GM12878 (cell line): ENCODE measurements at regions not wholly inside any gene's neighbourhood (a gene's known extent, or its start where the extent isn't known, plus 50 kb on each side); places are given as distances from the start of the nearest gene placed in this dataset.

Source experiments
- ATAC-seq: fragments of 200-7000 bp; cut with Tn5 transposase; 3 replicates; pipeline ENCODE4 v1.9.1; 2020; ENCODE audit warnings: mild to moderate bottlenecking, moderate library complexity
- BruUV-seq: library from RNA; stranded (reverse); fragments of 400-500 nt; replicated peaks from 2 replicates; lab custom pipeline; 2021; lab: Mats Ljungman, UMichigan
- CTCF ChIA-PET: fragments of 300-600 bp; sonication (Branson Sonifier 250); formaldehyde crosslinking; extraction: SDS; loops from one replicate; lab custom pipeline; 2021; ENCODE audit warnings: inconsistent platforms; lab: Yijun Ruan, JAX
- POLR2A ChIA-PET: fragments of 350-600 bp; formaldehyde crosslinking; extraction: SDS; loops from one replicate; lab custom pipeline; 2021; ENCODE audit warnings: inconsistent platforms; lab: Charles Lee
- RAD21 ChIA-PET: fragments of 300-600 bp; sonication (Branson Sonifier 250); formaldehyde crosslinking; loops from one replicate; lab custom pipeline; 2023; ENCODE audit warnings: antibody characterized with exemption; ENCODE audit not compliant: unreplicated experiment; lab: Charles Lee
- SMC1A ChIA-PET: fragments of 300-600 bp; sonication (Branson Sonifier 250); formaldehyde crosslinking; loops from one replicate; lab custom pipeline; 2023; ENCODE audit not compliant: unreplicated experiment, uncharacterized antibody; lab: Charles Lee
- DNase-seq: peaks from one replicate; pipeline ENCODE4 v3.0.0-alpha.2; 2011; ENCODE audit warnings: low read depth, low spot score
- FAIRE-seq: peaks from 3 replicates; lab custom pipeline; 2011; peaks lifted over from hg19 to GRCh38; lab: Jason Lieb, UNC
- H2AFZ ChIP-seq: 2 replicates; pipeline ENCODE4 v1.6.0; 2011; ENCODE audit warnings: low read depth, low read length, control low read depth; ENCODE audit not compliant: control insufficient read depth
- H3K27ac ChIP-seq: 2 replicates; pipeline ENCODE4 v1.5.1; 2011; ENCODE audit warnings: control low read depth; ENCODE audit not compliant: control insufficient read depth, insufficient read depth
- H3K27me3 ChIP-seq, 2 experiments: replicated peaks in 1 of 2; 2 replicates each; pipeline versions ENCODE4 v1.6.0 to v1.6.1; 2011; ENCODE audit warnings: low read length in 1 of 2; ENCODE audit not compliant: control insufficient read depth in 2 of 2, insufficient read depth in 2 of 2
- H3K36me3 ChIP-seq, 2 experiments: 2 replicates each; pipeline ENCODE4 v1.5.1; 2011; ENCODE audit warnings: low read length in 1 of 2; ENCODE audit not compliant: control insufficient read depth in 2 of 2, insufficient read depth in 2 of 2
- H3K4me1 ChIP-seq: 2 replicates; pipeline ENCODE4 v1.6.1; 2011; ENCODE audit warnings: mild to moderate bottlenecking, low read length, moderate library complexity, mixed read lengths; ENCODE audit not compliant: control insufficient read depth, insufficient read depth
- H3K4me2 ChIP-seq: 2 replicates; pipeline ENCODE4 v1.6.0; 2011; ENCODE audit warnings: control low read depth; ENCODE audit not compliant: control insufficient read depth, insufficient read depth
- H3K4me3 ChIP-seq: fragments of 200-600 bp; sonication (generic); 2 replicates; pipeline ENCODE4 v1.5.1; 2016
- H3K79me2 ChIP-seq: 2 replicates; pipeline ENCODE4 v1.6.0; 2011; ENCODE audit warnings: low read length; ENCODE audit not compliant: control insufficient read depth, insufficient read depth
- H3K9ac ChIP-seq: 2 replicates; pipeline ENCODE4 v1.8.0; 2011; ENCODE audit warnings: low read length, control low read depth, mixed read lengths; ENCODE audit not compliant: control insufficient read depth, insufficient read depth
- H3K9me3 ChIP-seq: replicated peaks from 3 replicates; pipeline ENCODE4 v1.5.1; 2011; ENCODE audit warnings: mild to moderate bottlenecking, low read length; ENCODE audit not compliant: control insufficient read depth, insufficient read depth
- H4K20me1 ChIP-seq: 2 replicates; pipeline ENCODE4 v1.6.0; 2011; ENCODE audit not compliant: control insufficient read depth, insufficient read depth
- BACH1 ChIP-seq: fragments of 450-650 bp; IDR thresholded peaks from 2 replicates; pipeline ENCODE4 v1.6.1; 2017; ENCODE audit warnings: mild to moderate bottlenecking, borderline replicate concordance
- BMI1 ChIP-seq: fragments of 450-650 bp; IDR thresholded peaks from 2 replicates; pipeline ENCODE4 v1.6.1; 2016; ENCODE audit warnings: mild to moderate bottlenecking, moderate library complexity, borderline replicate concordance
- EZH2 ChIP-seq: IDR thresholded peaks from 2 replicates; pipeline ENCODE4 v1.6.1; 2012; ENCODE audit warnings: low read depth, mild to moderate bottlenecking, control low read depth, inconsistent platforms, low read length, borderline replicate concordance; ENCODE audit not compliant: control insufficient read depth
- FOS ChIP-seq: IDR thresholded peaks from 3 replicates; pipeline ENCODE4 v1.6.1; 2011; ENCODE audit warnings: borderline replicate concordance; ENCODE audit not compliant: insufficient read length; ENCODE audit errors: extremely low read depth
- FOXK2 ChIP-seq: fragments of 450-650 bp; IDR thresholded peaks from 2 replicates; pipeline ENCODE4 v1.6.1; 2017; ENCODE audit warnings: mild to moderate bottlenecking, moderate library complexity
- PAX8 ChIP-seq: fragments of 450-650 bp; IDR thresholded peaks from 2 replicates; pipeline ENCODE4 v1.6.1; 2017; ENCODE audit warnings: mild to moderate bottlenecking, moderate library complexity
- RUNX3 ChIP-seq: IDR thresholded peaks from 2 replicates; pipeline ENCODE4 v1.6.1; 2012; ENCODE audit warnings: low read length, inconsistent platforms
- SIX5 ChIP-seq: IDR thresholded peaks from 2 replicates; pipeline ENCODE4 v1.6.1; 2011; ENCODE audit warnings: mild to moderate bottlenecking, low read depth, low read length, moderate library complexity; ENCODE audit not compliant: severe bottlenecking
- SRF ChIP-seq, 2 experiments: IDR thresholded peaks; 2 replicates each; pipeline ENCODE4 v1.6.1; 2011; ENCODE audit warnings: low read depth in 2 of 2, low read length in 2 of 2, mild to moderate bottlenecking in 1 of 2, moderate library complexity in 1 of 2
- ZSCAN29 ChIP-seq: fragments of 450-650 bp; IDR thresholded peaks from 2 replicates; pipeline ENCODE4 v1.6.1; 2017; ENCODE audit warnings: mild to moderate bottlenecking, moderate library complexity
- WGBS: methylation state at CpG from one replicate; pipeline ENCODE4 v1.1.6; 2016; ENCODE audit warnings: low lambda C conversion rate; ENCODE audit not compliant: insufficient replicate concordance, insufficient coverage; ENCODE audit errors: missing lambda C conversion rate; 5-methylcytosine and 5-hydroxymethylcytosine counted together
- in situ Hi-C: fragments of 300-500 bp; cut with MboI; formaldehyde crosslinking; loops from 9 replicates; pipeline ENCODE4 v1.14.3; 2018; ENCODE audit warnings: mixed read lengths
- intact Hi-C: fragments of 100-400 bp; cut with micrococcal nuclease; formaldehyde crosslinking; loops from one replicate; pipeline ENCODE4 v1.14.2; 2022; ENCODE audit not compliant: unreplicated experiment
- TF ChIP-seq, protein P1 (sequence below): fragments of 450-650 bp; IDR thresholded peaks from 2 replicates; pipeline ENCODE4 v1.6.1; 2017; ENCODE audit warnings: antibody characterized with exemption, mild to moderate bottlenecking, moderate library complexity
- TF ChIP-seq, protein P2 (sequence below): IDR thresholded peaks from 2 replicates; pipeline ENCODE4 v1.6.1; 2011; ENCODE audit warnings: borderline replicate concordance, low read depth, mild to moderate bottlenecking, moderate library complexity, mixed read lengths, low read length; ENCODE audit not compliant: insufficient read depth; ENCODE audit errors: extremely low read length

DNA sequence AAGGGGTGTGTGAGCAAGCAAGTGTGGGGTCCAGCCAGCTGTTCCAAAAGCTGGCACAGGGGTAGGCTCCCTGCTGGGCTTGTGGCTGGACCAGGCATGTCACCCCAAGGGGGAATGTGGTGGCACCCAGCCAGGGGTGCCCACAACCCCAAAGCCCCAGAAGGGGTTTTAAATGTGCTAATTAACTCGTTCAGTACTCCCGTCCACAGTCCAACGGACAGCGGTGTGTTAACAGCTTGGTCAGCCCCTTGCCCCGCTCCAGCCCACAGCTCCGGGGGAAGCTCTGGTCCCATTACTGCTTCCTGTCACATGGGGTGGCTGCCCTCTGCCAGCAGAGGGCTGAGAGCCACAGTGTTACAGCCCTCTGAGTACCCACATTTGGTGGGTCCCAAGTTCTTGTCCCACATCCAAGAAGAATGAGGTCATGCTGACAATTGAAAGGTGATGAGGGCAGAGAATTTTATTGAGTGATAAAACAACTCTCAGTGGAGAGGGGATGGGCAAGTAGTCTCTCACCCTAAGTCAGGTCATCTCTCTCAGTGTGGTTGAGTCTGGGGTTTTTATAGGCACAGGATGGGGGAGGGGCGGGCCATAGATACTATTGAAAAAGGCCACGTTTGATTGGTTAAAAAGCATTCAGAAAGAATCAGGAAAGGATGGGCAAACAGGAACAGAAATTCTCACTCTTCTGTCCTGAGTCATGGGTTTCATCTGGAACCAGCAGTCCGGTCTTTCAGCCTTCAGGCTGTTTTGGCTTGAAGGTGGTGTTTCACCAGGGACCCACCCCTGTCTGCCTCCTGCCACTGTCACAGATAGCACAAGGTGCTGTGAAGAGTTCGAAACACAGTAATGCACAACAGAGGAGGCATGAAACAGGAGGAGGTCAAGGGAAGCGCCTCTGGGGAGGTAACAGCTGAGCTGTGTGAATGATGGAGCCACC, 238.5 kb downstream of the NFATC2 start:
- Histone ChIP-seq H3K4me3 (no peak overlapping the region), H3K9me3 (peaks cover 2% of the 10 kb centered on the region; the same call in 1 of the 3 replicates), H2AFZ (no peak overlapping the region), H3K9ac (no peak overlapping the region), H4K20me1 (no peaks in the 10 kb centered on the region), H3K4me2 (no peak overlapping the region), H3K27ac (no peak overlapping the region), H3K79me2 (no peaks in the 10 kb centered on the region), H3K27me3 (no peaks in the 10 kb centered on the region; a peak in 1 of 4 replicates), H3K4me1 (no peaks in the 10 kb centered on the region), H3K36me3 (no peaks in the 10 kb centered on the region)
- ATAC-seq (no peak), FAIRE-seq (no peak), DNase-seq (no peak)
- ChIA-PET RAD21 (no interaction called here), SMC1A (interaction anchor here (0.7 kb wide), 1 partner anchor 313 kb away, joined by 3 read pairs; no protein-coding TSS in a partner anchor), POLR2A (no interaction called here), CTCF (interaction anchor here (7.8 kb wide), 1 partner anchor 317 kb away, joined by 177 read pairs; no protein-coding TSS in a partner anchor)
- no peak for TF ChIP-seq RUNX3
- TF ChIP-seq SIX5 = no peak
- intact Hi-C loops = no loop called here
- in situ Hi-C loops = no loop called here
- BruUV-seq = no TSS peak
- 43% methylated on average over 11 of the region's 11 CpGs for WGBS

DNA sequence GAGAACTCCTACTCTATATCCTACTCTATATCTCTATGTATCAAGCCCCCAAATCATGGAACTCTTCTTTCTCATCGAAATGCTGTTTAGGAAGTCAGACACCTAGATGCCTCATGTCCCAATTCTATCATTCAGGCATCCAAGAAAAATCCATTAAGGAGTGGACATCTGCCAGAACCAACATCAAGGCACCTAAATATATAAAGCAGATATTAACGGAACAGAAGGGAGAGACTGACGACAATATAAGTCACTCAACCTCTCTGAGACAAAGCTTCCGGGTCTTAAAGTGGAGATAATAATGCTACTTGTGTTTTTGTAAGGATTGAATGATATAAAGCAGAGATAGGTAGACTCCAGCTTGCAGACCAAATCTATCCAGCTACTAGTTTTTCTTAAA, 241.5 kb downstream of the NFATC2 start:
- Histone ChIP-seq H3K27me3 (peaks cover 0 to 1% of the 10 kb centered on the region in 2 experiments; a peak in 1 of 4 replicates), H3K4me3 (no peak overlapping the region), H3K4me1 (no peaks in the 10 kb centered on the region), H4K20me1 (no peaks in the 10 kb centered on the region), H3K79me2 (no peaks in the 10 kb centered on the region), H3K27ac (no peak overlapping the region), H2AFZ (no peak overlapping the region), H3K9ac (no peak overlapping the region), H3K4me2 (no peak overlapping the region), H3K36me3 (no peaks in the 10 kb centered on the region), H3K9me3 (peaks cover 2% of the 10 kb centered on the region; the same call in 1 of the 3 replicates)
- WGBS = 43% methylated on average over 4 of the region's 4 CpGs
- ChIA-PET CTCF (interaction anchor here (0.5 to 3.7 kb wide), 3 partner anchors 310 to 510 kb away, joined by 3 to 18 read pairs (median 3); no protein-coding TSS in a partner anchor), SMC1A (interaction anchor here (1.0 kb wide), 1 partner anchor 313 kb away, joined by 4 read pairs; no protein-coding TSS in a partner anchor), POLR2A (no interaction called here), RAD21 (interaction anchor here (1.3 kb wide), 2 partner anchors 313 to 508 kb away, joined by 3 read pairs; no protein-coding TSS in a partner anchor)
- FAIRE-seq (no peak), DNase-seq (no peak), ATAC-seq (no peak)
- intact Hi-C loops (no loop called here), in situ Hi-C loops (no loop called here)
- no TSS peak for BruUV-seq
- TF ChIP-seq PAX8 (no peak), EZH2 (no peak), BACH1 (no peak), SRF (IDR thresholded peaks at IDR 0.05; ENCODE audit: low read depth in 2 of 2, low read length in 2 of 2) (no peak), FOXK2 (no peak), ZSCAN29 (no peak), FOS (no peak), BMI1 (no peak)
- TF ChIP-seq, protein P1, sequence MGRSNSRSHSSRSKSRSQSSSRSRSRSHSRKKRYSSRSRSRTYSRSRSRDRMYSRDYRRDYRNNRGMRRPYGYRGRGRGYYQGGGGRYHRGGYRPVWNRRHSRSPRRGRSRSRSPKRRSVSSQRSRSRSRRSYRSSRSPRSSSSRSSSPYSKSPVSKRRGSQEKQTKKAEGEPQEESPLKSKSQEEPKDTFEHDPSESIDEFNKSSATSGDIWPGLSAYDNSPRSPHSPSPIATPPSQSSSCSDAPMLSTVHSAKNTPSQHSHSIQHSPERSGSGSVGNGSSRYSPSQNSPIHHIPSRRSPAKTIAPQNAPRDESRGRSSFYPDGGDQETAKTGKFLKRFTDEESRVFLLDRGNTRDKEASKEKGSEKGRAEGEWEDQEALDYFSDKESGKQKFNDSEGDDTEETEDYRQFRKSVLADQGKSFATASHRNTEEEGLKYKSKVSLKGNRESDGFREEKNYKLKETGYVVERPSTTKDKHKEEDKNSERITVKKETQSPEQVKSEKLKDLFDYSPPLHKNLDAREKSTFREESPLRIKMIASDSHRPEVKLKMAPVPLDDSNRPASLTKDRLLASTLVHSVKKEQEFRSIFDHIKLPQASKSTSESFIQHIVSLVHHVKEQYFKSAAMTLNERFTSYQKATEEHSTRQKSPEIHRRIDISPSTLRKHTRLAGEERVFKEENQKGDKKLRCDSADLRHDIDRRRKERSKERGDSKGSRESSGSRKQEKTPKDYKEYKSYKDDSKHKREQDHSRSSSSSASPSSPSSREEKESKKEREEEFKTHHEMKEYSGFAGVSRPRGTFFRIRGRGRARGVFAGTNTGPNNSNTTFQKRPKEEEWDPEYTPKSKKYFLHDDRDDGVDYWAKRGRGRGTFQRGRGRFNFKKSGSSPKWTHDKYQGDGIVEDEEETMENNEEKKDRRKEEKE = no peak
- TF ChIP-seq, protein P2, sequence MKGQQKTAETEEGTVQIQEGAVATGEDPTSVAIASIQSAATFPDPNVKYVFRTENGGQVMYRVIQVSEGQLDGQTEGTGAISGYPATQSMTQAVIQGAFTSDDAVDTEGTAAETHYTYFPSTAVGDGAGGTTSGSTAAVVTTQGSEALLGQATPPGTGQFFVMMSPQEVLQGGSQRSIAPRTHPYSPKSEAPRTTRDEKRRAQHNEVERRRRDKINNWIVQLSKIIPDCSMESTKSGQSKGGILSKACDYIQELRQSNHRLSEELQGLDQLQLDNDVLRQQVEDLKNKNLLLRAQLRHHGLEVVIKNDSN = no peak
